HL-60 (cell line): ENCODE measurements at regions not wholly inside any gene's neighbourhood (a gene's known extent, or its start where the extent isn't known, plus 50 kb on each side); places are given as distances from the start of the nearest gene placed in this dataset.

Experiments
- DNase-seq, 2 experiments: peaks; one replicate each; pipeline ENCODE4 v3.0.0-alpha.2; 2010 to 2020; ENCODE audit warnings: low read depth in 1 of 2, low spot score in 1 of 2
- H3K27ac ChIP-seq: fragments of 250-450 bp; sonication (Bioruptor Pico); replicated peaks from 2 replicates; pipeline ENCODE4 v1.5.1; 2020; ENCODE audit warnings: mild to moderate bottlenecking, moderate library complexity
- H3K27me3 ChIP-seq: fragments of 250-450 bp; sonication (Bioruptor Pico); 2 replicates; pipeline ENCODE4 v1.5.1; 2021; ENCODE audit warnings: mild to moderate bottlenecking, moderate library complexity; ENCODE audit not compliant: insufficient read depth, poor library complexity, severe bottlenecking
- H3K4me3 ChIP-seq: replicated peaks from 2 replicates; pipeline ENCODE4 v1.5.1; 2011; ENCODE audit warnings: mild to moderate bottlenecking, control low read depth, low read length; ENCODE audit not compliant: insufficient read depth
- CTCF ChIP-seq: IDR thresholded peaks from one replicate; pipeline ENCODE4 v1.5.1; 2011; ENCODE audit warnings: low read length, control low read depth, inconsistent platforms; ENCODE audit not compliant: insufficient read depth
- GABPA ChIP-seq: IDR thresholded peaks from 2 replicates; pipeline ENCODE4 v1.6.1; 2012; ENCODE audit warnings: low read depth
- POLR2AphosphoS5 ChIP-seq: IDR thresholded peaks from 2 replicates; pipeline ENCODE4 v1.6.1; 2012; ENCODE audit warnings: low read depth
- REST ChIP-seq: IDR thresholded peaks from 2 replicates; pipeline ENCODE4 v1.6.1; 2012; ENCODE audit warnings: low read depth; ENCODE audit not compliant: insufficient replicate concordance
- SPI1 ChIP-seq: IDR thresholded peaks from 2 replicates; pipeline ENCODE4 v1.6.1; 2012; ENCODE audit warnings: low read depth, mild to moderate bottlenecking, borderline replicate concordance

- Histone ChIP-seq H3K27ac (no peak overlapping the region), H3K4me3 (no peak overlapping the region), H3K27me3 (no peaks in the 10 kb centered on the region)
- no peak for TF ChIP-seq GABPA
- TF ChIP-seq CTCF = no peak
- no peak for TF ChIP-seq POLR2AphosphoS5
- TF ChIP-seq SPI1 = no peak
- no peak for TF ChIP-seq REST
- no peak for DNase-seq
These were observed 678.1 kb upstream of the ID4 start for GRCh38 chr6:19159089-19159488.

- Histone ChIP-seq H3K27me3 (no peaks in the 10 kb centered on the region), H3K4me3 (no peak overlapping the region), H3K27ac (no peak overlapping the region)
- no peak for TF ChIP-seq POLR2AphosphoS5
- TF ChIP-seq SPI1 = no peak
- no peak for TF ChIP-seq CTCF
- no peak for TF ChIP-seq REST
- no peak for TF ChIP-seq GABPA
- DNase-seq = no peak
These were observed 677.6 kb upstream of the ID4 start for GRCh38 chr6:19159561-19159960.

DNA sequence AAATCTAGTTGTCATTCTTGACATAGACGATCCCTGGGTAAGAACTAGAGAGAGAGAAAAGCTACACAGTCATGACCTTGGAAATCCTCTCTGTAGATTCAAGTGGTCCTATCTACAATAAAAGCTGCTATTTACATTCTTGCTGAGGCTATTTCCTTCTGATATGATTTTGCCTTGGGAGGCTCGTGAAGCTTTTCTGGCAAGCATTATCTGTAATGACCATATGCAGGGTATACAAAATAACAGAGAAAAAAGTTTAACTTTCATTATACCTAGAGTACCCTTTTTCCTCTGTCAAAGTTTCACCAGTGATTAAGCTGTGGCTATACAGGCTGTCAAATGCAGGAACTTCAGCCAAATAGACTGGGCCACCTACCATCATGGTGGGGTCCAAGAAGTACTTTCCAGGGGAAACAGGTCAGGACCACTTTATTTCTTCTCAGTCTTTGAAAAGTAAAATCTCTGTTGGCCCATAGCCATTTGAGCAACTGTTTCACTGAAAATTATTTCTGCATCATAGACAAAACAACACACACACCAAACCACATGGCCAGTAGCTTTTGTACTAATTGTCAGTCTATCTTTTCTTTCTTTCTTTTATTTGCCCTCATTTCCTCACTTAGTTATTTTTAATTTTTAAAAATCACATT, 677.0 kb upstream of the ID4 start:
- H3K4me3 ChIP-seq = no peak overlapping the region
- TF ChIP-seq GABPA (no peak), REST (no peak), SPI1 (no peak), POLR2AphosphoS5 (no peak), CTCF (no peak)
- H3K27ac ChIP-seq = no peak overlapping the region
- no peaks in the 10 kb centered on the region for H3K27me3 ChIP-seq
- no peak for DNase-seq
